ENCODE measurements at regions not wholly inside any gene's neighbourhood (a gene's known extent, or its start where the extent isn't known, plus 50 kb on each side); places are given as distances from the start of the nearest gene placed in this dataset.

GRCh38 chr14:96682401-96682800 lies 114.8 kb upstream of the VRK1 start:
- Histone ChIP-seq H3K79me2 (ENCODE audit: control insufficient read depth in 1 of 2, insufficient read depth in 2 of 2, low read length in 2 of 2) (no peaks in the 10 kb centered on the region), H2AK5ac (ENCODE audit: low read depth, low read length) (no peak overlapping the region), H3K4me3 (ENCODE audit: extremely low read depth in 1 of 4, insufficient read depth in 2 of 4, low read depth in 3 of 4, low read length in 4 of 4) (no peak overlapping the region), H3K79me1 (ENCODE audit: low read depth, low read length) (no peaks in the 10 kb centered on the region), H3K4ac (replicated peaks; ENCODE audit: insufficient read length, low read depth, low read length) (no peak overlapping the region), H3K18ac (ENCODE audit: extremely low read depth, low read length) (no peak overlapping the region), H4K91ac (replicated peaks; ENCODE audit: insufficient read length, low read length) (no peak overlapping the region), H3K27ac (ENCODE audit: low read depth, low read length) (no peak overlapping the region), H3K9ac (replicated peaks in 1 of 4; ENCODE audit: extremely low read depth in 1 of 4, low read depth in 3 of 4, low read length in 3 of 4) (no peak overlapping the region), H4K20me1 (replicated peaks in 1 of 2; ENCODE audit: control insufficient read depth in 1 of 2, insufficient read depth in 2 of 2, low read length in 2 of 2) (peaks cover 0 to 3% of the 10 kb centered on the region in 2 experiments), H3K4me2 (ENCODE audit: insufficient read depth in 1 of 2, low read depth in 2 of 2, low read length in 2 of 2) (no peak overlapping the region), H3K23me2 (ENCODE audit: low read depth, low read length) (no peaks in the 10 kb centered on the region), H2BK5ac (ENCODE audit: low read depth, low read length) (no peak overlapping the region), H3K23ac (ENCODE audit: insufficient read length) (no peak overlapping the region), H2BK20ac (ENCODE audit: low read length) (no peak overlapping the region), H3K9me3 (ENCODE audit: insufficient read depth in 2 of 2, low read depth in 1 of 2, low read length in 1 of 2) (no peaks in the 10 kb centered on the region), H2AFZ (ENCODE audit: low read length) (no peak overlapping the region), H2BK15ac (ENCODE audit: low read length) (no peak overlapping the region), H4K8ac (ENCODE audit: extremely low read depth, insufficient read depth, low read length) (no peak overlapping the region), H2BK120ac (replicated peaks; ENCODE audit: low read depth, low read length) (no peak overlapping the region), H2BK12ac (ENCODE audit: low read depth, low read length) (no peak overlapping the region), H3K27me3 (replicated peaks in 1 of 4; ENCODE audit: control insufficient read depth in 3 of 4, extremely low read depth in 1 of 4, insufficient read depth in 3 of 4, low read length in 3 of 4) (peaks cover 14 to 68% (median 47%) of the 10 kb centered on the region in 4 experiments), H3K4me1 (replicated peaks in 1 of 4; ENCODE audit: control insufficient read depth in 3 of 4, insufficient read depth in 4 of 4, low read length in 3 of 4) (no peaks in the 10 kb centered on the region), H3K36me3 (ENCODE audit: control insufficient read depth in 2 of 4, insufficient read depth in 4 of 4, low read length in 3 of 4) (no peaks in the 10 kb centered on the region), H3K14ac (ENCODE audit: insufficient read length) (no peak overlapping the region), H4K5ac (ENCODE audit: insufficient read length, low read depth, low read length) (no peak overlapping the region), H3K56ac (replicated peaks; ENCODE audit: insufficient read length, low read depth, low read length) (no peak overlapping the region)
- DNase-seq (ENCODE audit: low read depth in 1 of 2, low spot score in 2 of 2) = no peak
- CTCF ChIA-PET (ENCODE audit: partially characterized antibody) = interaction anchor here (1.0 kb wide), 1 partner anchor 12 kb away, joined by 4 read pairs; no protein-coding TSS in a partner anchor
- POLR2A ChIA-PET (ENCODE audit: partially characterized antibody) = no interaction called here
- no peak for TF ChIP-seq SRF (IDR thresholded peaks at IDR 0.05; ENCODE audit: low read depth, low read length)
- no peak for TF ChIP-seq JUND (IDR thresholded peaks at IDR 0.05; ENCODE audit: low read length)
- no peak for FAIRE-seq
- 71% methylated on average over 3 of the region's 3 CpGs; no CpG with 5 or more reads in 1 of the 2 experiments for WGBS, 2 experiments (ENCODE audit: extremely low coverage in 1 of 2, insufficient coverage in 1 of 2, insufficient read length in 1 of 2, insufficient replicate concordance in 2 of 2, low coverage in 1 of 2, low lambda C conversion rate in 2 of 2, missing lambda C conversion rate in 1 of 2)
